Urinary bladder (tissue), 3 donors: ENCODE measurements at regions not wholly inside any gene's neighbourhood (a gene's known extent, or its start where the extent isn't known, plus 50 kb on each side); places are given as distances from the start of the nearest gene placed in this dataset.
"Not testable (repeated sequence)": the region's sequence is repeated elsewhere in the genome, so short reads cannot be mapped to it uniquely, and the experiment has no call there.

ENCODE experiments used
- DNase-seq: peaks from one replicate; pipeline ENCODE4 v3.0.0-alpha.2; 2015; ENCODE audit errors: extremely low spot score
- H3K27ac ChIP-seq: one replicate; pipeline ENCODE4 v1.5.1; 2013; ENCODE audit warnings: low read depth, mild to moderate bottlenecking, moderate library complexity
- H3K36me3 ChIP-seq: one replicate; pipeline ENCODE4 v1.6.1; 2013; ENCODE audit warnings: mild to moderate bottlenecking, moderate library complexity; ENCODE audit not compliant: insufficient read depth
- H3K4me1 ChIP-seq: one replicate; pipeline ENCODE4 v1.6.1; 2013; ENCODE audit warnings: mild to moderate bottlenecking, moderate library complexity; ENCODE audit not compliant: insufficient read depth
- H3K4me3 ChIP-seq: one replicate; pipeline ENCODE4 v1.5.1; 2013; ENCODE audit warnings: low read depth, low read length
- WGBS: extraction: QIAGEN DNeasy Blood & Tissue Kit; methylation state at CpG from one replicate; pipeline ENCODE4 v1.1.7; 2013; 5-methylcytosine and 5-hydroxymethylcytosine counted together
- donor health status: healthy with polysubstance abuse.
- donor health status: healthy.

DNA sequence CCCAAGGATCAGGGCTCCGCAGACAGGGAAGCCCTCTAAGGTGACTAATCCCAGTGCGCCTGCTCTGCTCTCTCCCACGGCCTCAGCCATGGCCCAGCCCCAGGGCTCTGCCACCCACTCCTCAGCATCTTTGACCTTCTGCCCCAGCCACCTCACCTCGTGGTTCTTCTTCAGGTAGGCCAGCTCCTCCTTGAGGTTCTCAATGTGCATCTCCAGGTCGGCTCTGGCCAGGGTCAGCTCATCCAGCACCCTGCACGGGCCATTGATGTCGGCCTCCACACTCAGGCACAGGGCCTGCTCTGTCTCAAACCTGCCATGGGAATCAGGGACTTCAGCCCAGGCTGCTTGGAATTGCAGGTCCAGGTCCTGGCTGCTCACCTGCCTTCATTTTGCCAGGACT, 128.4 kb downstream of the TNFRSF13B start:
- WGBS = 83% methylated on average over 7 of the region's 7 CpGs
- H3K36me3 ChIP-seq, DNase-seq, H3K27ac ChIP-seq, H3K4me1 ChIP-seq, H3K4me3 ChIP-seq: not testable (repeated sequence)

DNA sequence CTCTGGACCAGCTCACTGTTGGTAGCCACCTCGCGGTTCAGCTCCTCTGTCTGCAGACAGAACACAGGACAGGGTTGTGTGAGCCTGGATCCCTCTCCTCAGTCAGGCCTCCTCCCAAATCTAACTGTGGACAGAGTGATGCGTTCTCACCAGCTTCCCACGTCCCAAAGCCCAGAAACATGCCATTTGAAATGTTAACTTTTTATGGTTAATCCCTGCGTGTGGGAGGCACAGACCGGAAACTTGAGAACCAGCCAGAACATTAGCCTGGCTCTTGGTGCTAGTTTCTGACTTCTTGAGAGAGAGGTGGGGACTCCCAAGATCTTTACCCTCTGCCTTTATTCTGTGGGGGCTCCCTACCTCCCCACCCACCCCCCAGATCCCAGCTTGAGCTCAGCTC, 129.6 kb downstream of the TNFRSF13B start:
- H3K36me3 ChIP-seq = not testable (repeated sequence)
- 42% methylated on average over 6 of the region's 6 CpGs for WGBS

DNA sequence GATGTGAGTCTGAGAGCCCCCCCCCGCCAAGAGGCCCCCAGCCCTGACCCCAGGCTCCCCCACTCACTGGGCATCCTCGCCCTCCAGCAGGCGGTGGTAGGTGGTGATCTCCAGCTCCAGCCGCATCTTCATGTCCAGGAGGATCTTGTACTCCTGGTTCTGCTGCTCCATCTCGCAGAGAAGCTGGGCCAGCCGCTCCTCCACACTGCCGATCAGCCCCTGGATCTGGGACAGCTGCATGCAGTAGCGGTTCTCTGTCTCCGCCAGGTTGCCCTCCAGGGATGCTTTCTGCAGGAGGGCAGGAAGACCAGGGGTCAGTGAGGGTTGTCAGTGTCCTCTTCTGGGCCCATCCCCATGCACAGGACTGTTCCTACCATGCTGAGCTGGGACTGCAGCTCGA, 130.0 kb downstream of the TNFRSF13B start:
- 82% methylated on average over 3 of the region's 10 CpGs for WGBS
- H3K4me1 ChIP-seq, H3K36me3 ChIP-seq, DNase-seq, H3K4me3 ChIP-seq, H3K27ac ChIP-seq: not testable (repeated sequence)

More for the DNA sequence above, 129.6 kb downstream of the TNFRSF13B start:
- DNase-seq, H3K4me1 ChIP-seq, H3K27ac ChIP-seq, H3K4me3 ChIP-seq: not testable (repeated sequence)

DNA sequence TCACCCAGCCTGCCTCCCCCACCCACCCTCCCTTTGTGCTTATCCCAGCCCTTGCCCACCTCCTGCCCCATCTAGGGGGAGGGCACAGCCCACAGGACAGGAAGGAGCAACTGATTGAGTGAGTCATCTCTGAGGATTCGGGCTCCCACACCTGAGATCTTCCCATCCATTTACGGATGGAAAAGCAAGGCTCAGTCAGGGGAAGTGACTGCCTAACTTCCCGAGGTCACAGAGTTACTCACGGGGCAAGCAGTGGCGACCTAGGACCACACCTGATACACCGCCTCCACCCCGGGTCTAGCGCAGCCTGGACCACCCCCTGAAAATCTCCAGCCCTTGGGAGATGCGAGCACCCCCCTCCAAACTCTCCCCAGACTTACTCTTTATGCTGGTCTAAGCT, 131.7 kb downstream of the TNFRSF13B start:
- H3K27ac ChIP-seq, H3K4me1 ChIP-seq, H3K4me3 ChIP-seq, DNase-seq, H3K36me3 ChIP-seq: not testable (repeated sequence)
- WGBS = 82% methylated on average over 6 of the region's 9 CpGs

DNA sequence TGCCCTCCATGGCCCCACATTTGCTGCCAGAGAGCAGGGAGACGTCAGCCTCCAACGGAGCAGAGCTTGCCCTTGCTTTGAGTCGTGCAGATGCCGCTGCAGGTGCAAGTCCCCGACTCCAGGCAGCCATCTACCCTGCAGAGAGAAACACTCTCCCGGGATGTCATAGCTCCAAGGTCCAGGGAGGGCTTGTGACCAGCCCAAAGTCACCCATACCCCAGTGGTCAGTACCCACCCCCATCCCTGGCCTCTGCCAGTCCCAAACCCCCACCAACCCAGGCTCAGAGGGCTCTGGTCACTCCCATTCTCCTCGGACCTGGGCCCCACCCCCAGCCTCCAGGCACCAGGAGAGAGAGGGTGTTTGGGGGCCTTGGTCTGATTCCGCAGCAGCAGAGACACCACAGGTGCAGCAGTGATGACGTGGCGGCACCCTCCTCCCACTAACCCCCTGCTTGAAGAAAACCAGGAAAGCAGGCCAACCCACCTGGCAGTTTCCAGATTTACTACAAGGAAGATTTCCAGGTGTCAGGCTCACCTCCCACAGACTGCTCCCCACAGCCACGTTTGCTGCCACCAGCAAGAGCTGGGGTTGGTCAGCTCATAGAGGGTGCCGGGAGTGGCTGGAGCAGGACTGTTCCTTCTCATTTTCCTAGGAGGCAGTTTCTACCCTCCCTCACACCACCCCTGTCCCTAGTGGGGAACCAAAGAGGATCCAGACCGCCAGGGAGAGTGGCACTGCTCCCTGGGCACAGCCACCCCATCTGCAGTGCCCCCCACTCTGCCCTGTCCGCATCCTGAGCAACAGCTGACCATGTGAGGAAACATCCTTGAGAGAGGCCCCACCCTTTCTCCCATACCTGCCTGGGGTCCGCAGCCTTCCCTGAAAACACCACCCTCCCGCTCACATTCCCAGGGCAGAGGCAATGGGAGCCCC, 132.4 kb downstream of the TNFRSF13B start:
- not testable (repeated sequence) for DNase-seq, H3K27ac ChIP-seq
- 77% methylated on average over 5 of the region's 16 CpGs for WGBS

DNA sequence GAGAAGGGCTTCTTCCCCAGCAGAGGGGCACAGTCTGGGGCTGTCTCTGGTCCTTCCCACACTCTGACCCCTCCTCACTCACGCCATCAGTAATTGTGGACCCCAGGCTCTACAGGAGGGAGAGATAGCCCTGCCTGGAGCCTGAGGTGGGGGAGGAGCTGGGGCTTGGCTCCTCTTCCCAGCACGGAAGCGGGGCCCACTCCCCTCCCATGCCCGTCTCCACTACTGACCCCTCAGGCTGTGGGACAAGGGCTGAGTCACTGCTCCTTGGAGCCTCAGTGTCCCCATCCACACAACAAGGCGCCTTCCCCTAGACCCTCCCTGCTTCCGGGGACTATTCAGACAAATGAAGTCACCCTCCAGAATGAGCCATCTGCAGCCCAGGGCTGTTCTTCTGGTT, 133.1 kb downstream of the TNFRSF13B start:
- not testable (repeated sequence) for H3K36me3 ChIP-seq, H3K4me1 ChIP-seq, H3K27ac ChIP-seq, H3K4me3 ChIP-seq, DNase-seq
- 61% methylated on average over 3 of the region's 6 CpGs for WGBS

More for the DNA sequence above, 132.4 kb downstream of the TNFRSF13B start:
- H3K4me1 ChIP-seq, H3K4me3 ChIP-seq, H3K36me3 ChIP-seq: not testable (repeated sequence)

DNA sequence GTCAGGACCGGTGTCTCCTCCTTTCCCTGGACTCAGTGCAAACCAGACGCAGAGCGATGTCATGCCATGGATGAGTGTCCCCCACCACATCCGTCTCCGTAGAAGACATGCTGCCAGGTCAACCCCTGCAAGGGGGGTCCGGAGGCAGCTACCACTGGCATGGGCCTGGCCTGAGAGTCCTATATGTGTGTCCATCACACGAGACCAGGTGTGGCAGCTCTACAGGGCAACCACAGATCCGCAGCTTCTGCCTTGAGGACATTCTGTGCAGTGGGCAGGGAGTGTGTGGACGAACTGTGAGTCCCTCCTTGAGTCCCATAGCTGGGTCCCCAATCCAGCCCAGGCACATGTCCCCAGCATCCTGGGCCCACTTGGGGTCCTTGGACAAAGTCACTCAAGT, 133.6 kb downstream of the TNFRSF13B start:
- H3K4me3 ChIP-seq, H3K27ac ChIP-seq, H3K36me3 ChIP-seq, H3K4me1 ChIP-seq, DNase-seq: not testable (repeated sequence)
- WGBS = 89% methylated on average over 4 of the region's 9 CpGs

DNA sequence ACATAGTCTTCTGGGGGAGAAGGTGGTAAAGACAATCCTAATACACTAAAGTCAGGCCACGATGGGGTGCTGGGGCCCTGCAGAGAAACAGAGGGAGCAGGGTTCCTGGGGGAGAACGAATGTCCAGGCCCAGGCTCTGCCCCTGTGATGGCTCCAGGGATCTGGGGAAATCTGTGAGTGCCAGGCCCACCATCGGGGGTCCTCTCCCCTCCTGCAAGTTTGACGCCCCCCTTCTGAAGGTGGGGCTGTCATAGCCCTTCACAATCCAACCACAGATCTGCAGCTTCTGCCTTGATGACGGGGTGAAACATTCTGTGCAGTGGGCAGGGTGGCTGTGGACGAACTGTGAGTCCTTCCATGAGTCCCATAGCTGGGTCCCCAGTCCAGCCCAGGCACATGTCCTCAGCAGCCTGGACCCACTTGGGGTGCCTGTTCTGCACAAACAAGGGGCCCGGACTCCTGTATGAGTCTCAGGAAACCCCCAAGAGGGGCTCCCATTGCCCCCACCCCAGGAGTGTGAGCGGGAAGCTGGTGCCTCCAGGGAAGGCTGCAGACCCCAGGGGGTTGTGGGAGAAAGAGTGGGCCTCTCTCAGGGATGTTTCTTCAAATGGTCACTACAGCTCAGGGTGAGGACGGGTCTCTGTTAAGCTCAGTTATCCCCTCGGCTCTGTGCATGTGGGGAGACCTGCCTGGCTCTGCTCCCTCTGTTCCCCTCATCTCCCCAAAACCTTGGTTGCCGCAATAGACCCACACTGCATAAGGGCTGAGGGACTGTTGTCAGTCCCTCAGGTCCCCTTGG, 134.3 kb downstream of the TNFRSF13B start:
- not testable (repeated sequence) for H3K27ac ChIP-seq, H3K4me3 ChIP-seq, H3K36me3 ChIP-seq, DNase-seq, H3K4me1 ChIP-seq
- 78% methylated on average over 10 of the region's 11 CpGs for WGBS

DNA sequence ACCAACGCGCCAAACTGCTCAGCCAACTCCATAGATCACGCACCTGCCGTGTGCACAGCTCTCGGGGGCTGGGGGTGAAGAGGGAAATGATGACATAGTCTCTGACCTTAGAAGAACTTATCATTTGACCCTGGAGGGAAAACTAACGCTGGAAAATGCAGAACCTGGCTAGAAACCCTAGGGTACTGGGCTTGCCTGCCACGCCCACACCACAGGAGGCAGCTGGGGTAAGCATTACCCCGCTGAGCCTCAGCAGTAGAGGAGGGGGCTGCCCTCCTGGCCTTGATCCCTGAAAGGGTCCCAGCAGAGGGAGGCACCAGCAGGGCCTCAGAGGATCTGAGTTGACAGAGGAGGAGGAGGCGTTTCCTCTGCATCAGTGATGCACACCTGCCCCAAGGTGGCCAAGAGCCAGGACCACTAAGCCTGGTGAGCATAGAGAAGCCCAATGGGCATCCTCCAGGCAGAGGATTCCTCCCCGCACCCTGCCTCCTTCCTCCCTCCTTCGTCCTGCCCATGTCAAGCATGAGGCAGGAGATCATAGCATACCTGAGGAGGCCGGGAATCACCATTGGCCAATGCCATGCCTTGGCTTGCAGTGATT, 135.5 kb downstream of the TNFRSF13B start:
- not testable (repeated sequence) for DNase-seq
- 57% methylated on average over 12 of the region's 12 CpGs for WGBS

DNA sequence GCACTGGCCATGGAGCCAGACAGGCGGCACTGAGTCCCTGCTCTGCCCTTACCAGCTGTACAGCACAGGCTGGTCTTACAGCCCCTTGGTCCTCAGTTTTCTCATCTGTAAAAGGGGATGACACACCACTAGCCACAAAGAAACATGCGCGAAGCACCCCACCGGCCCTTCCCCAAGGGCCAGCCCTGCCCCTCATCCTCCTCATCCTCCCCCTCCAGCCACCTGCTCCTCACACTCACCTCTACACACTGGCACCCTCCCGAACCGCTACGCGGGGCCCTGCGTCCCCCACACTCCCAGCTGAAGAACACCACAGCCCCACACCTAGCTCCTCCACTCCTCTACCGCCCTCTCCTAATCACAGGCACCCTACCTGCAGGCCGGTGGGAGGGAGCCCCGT, 138.4 kb downstream of the TNFRSF13B start:
- H3K36me3 ChIP-seq, H3K4me3 ChIP-seq, H3K27ac ChIP-seq, H3K4me1 ChIP-seq, DNase-seq: not testable (repeated sequence)
- 91% methylated on average over 11 of the region's 12 CpGs for WGBS

More for the DNA sequence above, 135.5 kb downstream of the TNFRSF13B start:
- H3K4me3 ChIP-seq, H3K27ac ChIP-seq, H3K4me1 ChIP-seq, H3K36me3 ChIP-seq: not testable (repeated sequence)

DNA sequence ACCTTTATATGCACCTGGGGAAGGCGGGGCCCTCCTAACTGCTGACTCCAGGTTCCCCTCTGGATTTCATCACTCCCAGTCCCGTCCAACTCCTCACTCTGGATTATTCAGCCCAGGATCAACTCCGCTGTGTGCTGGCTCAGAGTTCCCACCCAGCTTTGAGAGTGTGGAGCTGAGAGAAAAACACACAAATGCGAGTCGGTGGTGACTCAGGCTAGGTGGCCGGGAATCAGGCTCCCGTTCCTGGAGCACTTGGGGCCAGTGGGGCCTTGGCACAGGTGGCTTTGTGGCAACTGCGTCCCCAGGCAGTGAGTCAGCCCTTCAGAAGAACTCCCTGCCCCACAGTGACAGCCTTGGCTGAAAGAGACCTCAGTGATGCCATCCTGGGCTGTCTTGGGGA, 139.1 kb downstream of the TNFRSF13B start:
- H3K27ac ChIP-seq, H3K4me1 ChIP-seq, DNase-seq, H3K36me3 ChIP-seq, H3K4me3 ChIP-seq: not testable (repeated sequence)
- WGBS = 57% methylated on average over 5 of the region's 8 CpGs

DNA sequence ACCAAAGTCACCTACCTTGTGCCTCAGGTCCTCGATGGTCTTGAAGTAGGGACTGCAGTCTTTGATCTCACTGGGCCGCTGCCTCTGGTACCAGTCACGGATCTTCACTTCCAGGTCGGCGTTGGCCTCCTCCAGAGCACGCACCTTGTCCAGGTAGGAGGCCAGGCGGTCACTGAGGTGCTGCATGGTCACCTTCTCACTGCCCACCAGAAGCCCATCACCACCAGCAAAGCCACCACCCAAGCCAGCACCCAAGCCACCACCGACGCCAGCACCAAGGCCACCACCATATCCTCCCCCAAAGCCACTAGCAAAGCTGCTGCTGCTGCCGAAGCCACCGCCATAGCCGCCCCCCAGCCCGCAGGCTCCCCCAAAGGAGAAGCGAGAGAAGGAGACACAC, 139.7 kb downstream of the TNFRSF13B start:
- 90% methylated on average over 11 of the region's 14 CpGs for WGBS
- H3K27ac ChIP-seq, DNase-seq, H3K36me3 ChIP-seq, H3K4me1 ChIP-seq, H3K4me3 ChIP-seq: not testable (repeated sequence)

DNA sequence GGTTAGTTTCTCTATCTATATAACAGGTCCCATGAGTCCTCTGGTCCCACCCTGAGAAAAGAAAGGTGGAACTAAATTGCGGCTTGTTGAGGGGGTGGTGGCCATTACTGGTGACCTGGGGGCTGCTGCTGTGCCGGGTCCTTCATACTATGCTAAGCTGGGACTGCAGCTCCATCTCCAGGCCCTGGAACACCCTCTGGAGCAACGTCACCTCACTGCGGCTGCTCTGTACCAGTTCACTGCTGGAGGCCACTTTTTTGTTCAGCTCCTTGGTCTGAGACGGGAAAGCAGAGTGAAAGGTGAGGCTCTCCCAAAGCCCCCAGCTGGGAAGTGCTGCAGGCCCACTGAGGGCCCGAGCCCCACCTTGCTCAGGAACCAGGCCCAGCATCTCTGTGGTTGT, 140.7 kb downstream of the CCDC144A start:
- H3K36me3 ChIP-seq = not testable (repeated sequence)
- 84% methylated on average over 6 of the region's 6 CpGs for WGBS

More for the DNA sequence above, 140.7 kb downstream of the CCDC144A start:
- H3K4me1 ChIP-seq, DNase-seq, H3K27ac ChIP-seq, H3K4me3 ChIP-seq: not testable (repeated sequence)
